Astrocyte (in vitro differentiated cells and primary cell): ENCODE measurements at regions not wholly inside any gene's neighbourhood (a gene's known extent, or its start where the extent isn't known, plus 50 kb on each side); places are given as distances from the start of the nearest gene placed in this dataset.

ENCODE experiments used
- DNase-seq: peaks from one replicate; pipeline ENCODE4 v3.0.0-alpha.2; 2010; ENCODE audit warnings: low read depth
- FAIRE-seq: peaks from 2 replicates; lab custom pipeline; 2011; peaks lifted over from hg19 to GRCh38; lab: Jason Lieb, UNC
- H2AFZ ChIP-seq: 2 replicates; pipeline ENCODE4 v1.6.0; 2012; ENCODE audit warnings: low read depth, low read length, inconsistent platforms
- H3K27ac ChIP-seq: 2 replicates; pipeline ENCODE4 v1.5.1; 2011; ENCODE audit warnings: low read depth, low read length, inconsistent platforms
- H3K27me3 ChIP-seq: 2 replicates; pipeline ENCODE4 v1.6.0; 2011; ENCODE audit warnings: low read length, inconsistent platforms; ENCODE audit not compliant: insufficient read depth
- H3K36me3 ChIP-seq: 2 replicates; pipeline ENCODE4 v1.5.1; 2011; ENCODE audit warnings: low read length, inconsistent platforms; ENCODE audit not compliant: insufficient read depth
- H3K4me1 ChIP-seq: 2 replicates; pipeline ENCODE4 v1.5.1; 2011; ENCODE audit warnings: low read length, inconsistent platforms; ENCODE audit not compliant: insufficient read depth
- H3K4me2 ChIP-seq: 2 replicates; pipeline ENCODE4 v1.6.0; 2012; ENCODE audit warnings: low read length, inconsistent platforms
- H3K4me3 ChIP-seq: 2 replicates; pipeline ENCODE4 v1.5.1; 2011; ENCODE audit warnings: low read depth, mild to moderate bottlenecking, low read length, inconsistent platforms; ENCODE audit not compliant: insufficient read depth
- H3K79me2 ChIP-seq: 2 replicates; pipeline ENCODE4 v1.6.0; 2012; ENCODE audit warnings: mild to moderate bottlenecking, low read length, inconsistent platforms; ENCODE audit not compliant: insufficient read depth
- H3K9ac ChIP-seq: 2 replicates; pipeline ENCODE4 v1.6.0; 2012; ENCODE audit warnings: mild to moderate bottlenecking, low read length, inconsistent platforms
- H3K9me3 ChIP-seq: 2 replicates; pipeline ENCODE4 v1.5.1; 2012; ENCODE audit warnings: low read depth, mild to moderate bottlenecking, low read length, inconsistent platforms; ENCODE audit not compliant: insufficient read depth
- H4K20me1 ChIP-seq: 2 replicates; pipeline ENCODE4 v1.6.0; 2012; ENCODE audit warnings: low read length, inconsistent platforms; ENCODE audit not compliant: insufficient read depth
- H3K27ac Mint-ChIP-seq: one replicate; pipeline ENCODE4 v1.8.0; 2021; ENCODE audit warnings: mild to moderate bottlenecking, mixed read lengths; ENCODE audit not compliant: unreplicated experiment
- H3K27me3 Mint-ChIP-seq: one replicate; pipeline ENCODE4 v1.8.0; 2021; ENCODE audit warnings: low read depth, mixed read lengths; ENCODE audit not compliant: unreplicated experiment
- H3K36me3 Mint-ChIP-seq: one replicate; pipeline ENCODE4 v1.8.0; 2021; ENCODE audit warnings: low read depth, mixed read lengths; ENCODE audit not compliant: unreplicated experiment
- H3K4me1 Mint-ChIP-seq: one replicate; pipeline ENCODE4 v1.8.0; 2021; ENCODE audit warnings: low read depth, mixed read lengths; ENCODE audit not compliant: unreplicated experiment
- H3K4me3 Mint-ChIP-seq: one replicate; pipeline ENCODE4 v1.8.0; 2021; ENCODE audit warnings: mild to moderate bottlenecking, moderate library complexity, mixed read lengths; ENCODE audit not compliant: unreplicated experiment
- H3K9me3 Mint-ChIP-seq: one replicate; pipeline ENCODE4 v1.8.0; 2021; ENCODE audit warnings: mild to moderate bottlenecking, mixed read lengths; ENCODE audit not compliant: unreplicated experiment
- CTCF ChIP-seq: IDR thresholded peaks from 2 replicates; pipeline ENCODE4 v1.5.1; 2011; ENCODE audit warnings: low read depth, mild to moderate bottlenecking, inconsistent platforms, low read length, moderate library complexity; ENCODE audit not compliant: insufficient read depth
- EZH2 ChIP-seq: IDR thresholded peaks from 2 replicates; pipeline ENCODE4 v1.6.1; 2012; ENCODE audit warnings: mild to moderate bottlenecking, low read length, inconsistent platforms; ENCODE audit not compliant: insufficient read depth

GRCh38 chr20:1822564-1823449 lies 72.4 kb upstream of the SIRPA start:
- H3K27ac ChIP-seq: no peak overlapping the region
- H3K27me3 ChIP-seq: no peaks in the 10 kb centered on the region
- FAIRE-seq (no peak), DNase-seq (peak; percentile 58)
- H3K79me2 ChIP-seq: no peaks in the 10 kb centered on the region
- Mint-ChIP-seq H3K4me1 (peaks cover 34% of the 10 kb centered on the region), H3K4me3 (no peak overlapping the region), H3K9me3 (peaks cover 23% of the 10 kb centered on the region), H3K27ac (peak overlapping the region; percentile 9), H3K27me3 (peaks cover 6% of the 10 kb centered on the region), H3K36me3 (peaks cover 11% of the 10 kb centered on the region)
- H4K20me1 ChIP-seq: no peaks in the 10 kb centered on the region
- peaks cover 24% of the 10 kb centered on the region for H3K4me1 ChIP-seq
- H3K9ac ChIP-seq: no peak overlapping the region
- TF ChIP-seq EZH2: no peak
- TF ChIP-seq CTCF: no peak
- no peak overlapping the region for H3K4me2 ChIP-seq
- no peak overlapping the region for H2AFZ ChIP-seq
- no peaks in the 10 kb centered on the region for H3K9me3 ChIP-seq
- no peaks in the 10 kb centered on the region for H3K36me3 ChIP-seq
- H3K4me3 ChIP-seq: no peak overlapping the region

GRCh38 chr20:1820138-1821079 lies 74.8 kb upstream of the SIRPA start:
- Histone ChIP-seq H3K4me2 (no peak overlapping the region), H3K27ac (peak overlapping the region; percentile 10), H3K79me2 (no peaks in the 10 kb centered on the region), H4K20me1 (no peaks in the 10 kb centered on the region), H3K9ac (no peak overlapping the region), H3K9me3 (no peaks in the 10 kb centered on the region), H3K36me3 (no peaks in the 10 kb centered on the region), H2AFZ (no peak overlapping the region), H3K4me1 (peaks cover 35% of the 10 kb centered on the region), H3K4me3 (no peak overlapping the region), H3K27me3 (no peaks in the 10 kb centered on the region)
- Mint-ChIP-seq H3K4me1 (peaks cover 45% of the 10 kb centered on the region), H3K27me3 (peaks cover 6% of the 10 kb centered on the region), H3K36me3 (peaks cover 11% of the 10 kb centered on the region), H3K4me3 (no peak overlapping the region), H3K9me3 (peaks cover 24% of the 10 kb centered on the region), H3K27ac (no peak overlapping the region)
- peak; percentile 59 for FAIRE-seq
- DNase-seq: peak; percentile 81
- TF ChIP-seq EZH2: no peak
- no peak for TF ChIP-seq CTCF
